Naive thymus-derived CD8-positive, alpha-beta T cell (primary cell): ENCODE measurements at regions not wholly inside any gene's neighbourhood (a gene's known extent, or its start where the extent isn't known, plus 50 kb on each side); places are given as distances from the start of the nearest gene placed in this dataset.
"Not testable (repeated sequence)": the region's sequence is repeated elsewhere in the genome, so short reads cannot be mapped to it uniquely, and the experiment has no call there.

Source experiments
- ATAC-seq, 2 donors: fragments of 150-1000 bp; cut with Tn5 transposase in 1 of 2; sonication (Bioruptor Pico), chemical (Tn5 transposase) in 1 of 2; 1 replicate in 1 of 2; 2 replicates in 1 of 2; pipeline ENCODE4 v1.10.0; 2021; ENCODE audit warnings: mild to moderate bottlenecking in 2 of 2, moderate library complexity in 2 of 2
- POLR2A ChIA-PET: fragments of 350-600 bp; sonication (Branson Sonifier 250); formaldehyde crosslinking; loops from one replicate; lab custom pipeline; 2021; ENCODE audit warnings: antibody characterized with exemption; lab: Charles Lee
- DNase-seq, 10 donors: peaks; one replicate each; pipeline versions ENCODE4 v3.0.0 to v3.0.0-alpha.2; 2020 to 2022
- H3K27ac Mint-ChIP-seq, 10 donors: one replicate each; pipeline ENCODE4 v1.8.0; 2020 to 2022; ENCODE audit warnings: mild to moderate bottlenecking in 10 of 10, mixed read lengths in 10 of 10, moderate library complexity in 4 of 10, inconsistent platforms in 1 of 10
- H3K27me3 Mint-ChIP-seq, 5 donors: one replicate each; pipeline ENCODE4 v1.8.0; 2021 to 2022; ENCODE audit warnings: mixed read lengths in 5 of 5
- H3K36me3 Mint-ChIP-seq, 3 donors: one replicate each; pipeline ENCODE4 v1.8.0; 2020 to 2022; ENCODE audit warnings: mixed read lengths in 3 of 3, mild to moderate bottlenecking in 2 of 3, inconsistent platforms in 1 of 3
- H3K4me1 Mint-ChIP-seq, 4 donors: one replicate each; pipeline ENCODE4 v1.8.0; 2021 to 2022; ENCODE audit warnings: mixed read lengths in 4 of 4
- H3K4me3 Mint-ChIP-seq, 10 donors: one replicate each; pipeline ENCODE4 v1.8.0; 2020 to 2022; ENCODE audit warnings: mild to moderate bottlenecking in 10 of 10, mixed read lengths in 10 of 10, moderate library complexity in 6 of 10, inconsistent platforms in 1 of 10
- H3K9me3 Mint-ChIP-seq, 9 donors: one replicate each; pipeline ENCODE4 v1.8.0; 2020 to 2022; ENCODE audit warnings: mixed read lengths in 9 of 9, mild to moderate bottlenecking in 3 of 9, inconsistent platforms in 1 of 9, moderate library complexity in 1 of 9

DNA sequence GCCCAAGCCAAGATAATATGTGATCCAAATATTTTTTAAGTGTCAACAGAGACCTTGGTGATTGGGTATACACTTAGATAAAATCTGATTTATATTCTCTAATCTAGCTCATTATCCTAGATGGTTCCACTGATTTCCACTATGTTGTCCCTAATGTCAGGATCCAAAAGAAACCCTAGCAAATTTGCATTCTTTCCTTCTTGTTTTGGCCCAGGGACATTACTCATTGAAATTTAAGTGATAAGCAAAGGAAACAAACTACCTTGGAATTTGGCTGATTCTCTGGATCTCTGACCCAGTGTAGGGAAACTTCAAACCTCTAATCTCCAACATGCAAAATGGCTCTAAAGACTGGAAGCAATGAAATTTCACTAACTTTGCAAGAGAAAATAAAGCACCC lies 179.8 kb upstream of the MEIS1 start:
- POLR2A ChIA-PET: no interaction called here
- Mint-ChIP-seq H3K27ac (no peak overlapping the region), H3K9me3 (peaks cover 0 to 19% (median 3%) of the 10 kb centered on the region in 9 donors), H3K4me1 (no peaks in the 10 kb centered on the region), H3K27me3 (peaks cover 0 to 2% (median 0%) of the 10 kb centered on the region in 5 donors), H3K36me3 (no peaks in the 10 kb centered on the region), H3K4me3 (no peak overlapping the region)
- ATAC-seq (no peak), DNase-seq (no peak)

DNA sequence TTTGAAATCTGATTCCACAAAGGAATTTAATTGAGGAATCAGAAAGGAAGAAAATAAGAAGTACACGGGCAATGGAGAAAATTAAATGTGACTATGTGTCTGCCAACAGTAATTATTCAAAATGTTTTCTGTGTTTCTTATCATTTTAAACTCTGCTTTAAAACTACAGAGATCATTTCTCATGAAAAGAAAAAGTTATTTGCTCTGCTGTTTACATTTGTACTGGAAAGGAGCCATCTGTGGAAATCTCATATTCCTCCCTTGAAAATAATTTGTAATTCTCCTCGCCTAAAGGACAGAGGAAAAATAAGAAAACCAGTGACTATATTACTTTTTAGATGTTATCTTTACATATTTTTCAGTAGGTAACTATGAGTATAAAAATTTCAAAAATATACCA lies 181.9 kb upstream of the MEIS1 start:
- Mint-ChIP-seq H3K9me3 (peaks cover 0 to 19% (median 2%) of the 10 kb centered on the region in 9 donors), H3K4me1 (no peaks in the 10 kb centered on the region), H3K4me3 (no peak overlapping the region), H3K27ac (no peak overlapping the region), H3K36me3 (no peaks in the 10 kb centered on the region), H3K27me3 (peaks cover 0 to 2% (median 0%) of the 10 kb centered on the region in 5 donors)
- ATAC-seq (no peak), DNase-seq (no peak)
- POLR2A ChIA-PET: no interaction called here

DNA sequence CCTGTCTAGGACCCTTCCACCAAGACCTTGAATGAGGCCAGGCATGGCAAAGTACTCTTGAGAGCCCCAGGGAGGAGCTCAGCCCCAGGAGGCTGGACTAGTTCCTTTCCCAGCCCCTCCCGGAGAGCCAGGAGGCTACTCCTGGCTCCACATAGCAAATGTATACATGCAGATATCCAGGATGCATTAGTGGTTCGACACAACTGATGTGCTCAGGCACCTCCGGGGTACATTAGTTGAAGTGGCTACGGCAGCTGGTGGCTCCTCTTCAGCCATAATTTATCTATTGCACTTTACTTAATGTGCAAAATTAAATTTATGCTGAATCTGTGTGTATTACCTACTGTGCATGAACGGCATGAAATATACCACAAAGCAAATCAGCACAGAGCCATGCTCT lies 182.8 kb upstream of the MEIS1 start:
- Mint-ChIP-seq H3K27me3 (peaks cover 0 to 8% (median 0%) of the 10 kb centered on the region in 5 donors), H3K4me3 (no peak overlapping the region), H3K9me3 (peaks cover 0 to 19% (median 3%) of the 10 kb centered on the region in 9 donors), H3K4me1 (no peaks in the 10 kb centered on the region), H3K27ac (no peak overlapping the region), H3K36me3 (no peaks in the 10 kb centered on the region)
- DNase-seq (no peak), ATAC-seq (no peak)
- POLR2A ChIA-PET: no interaction called here

DNA sequence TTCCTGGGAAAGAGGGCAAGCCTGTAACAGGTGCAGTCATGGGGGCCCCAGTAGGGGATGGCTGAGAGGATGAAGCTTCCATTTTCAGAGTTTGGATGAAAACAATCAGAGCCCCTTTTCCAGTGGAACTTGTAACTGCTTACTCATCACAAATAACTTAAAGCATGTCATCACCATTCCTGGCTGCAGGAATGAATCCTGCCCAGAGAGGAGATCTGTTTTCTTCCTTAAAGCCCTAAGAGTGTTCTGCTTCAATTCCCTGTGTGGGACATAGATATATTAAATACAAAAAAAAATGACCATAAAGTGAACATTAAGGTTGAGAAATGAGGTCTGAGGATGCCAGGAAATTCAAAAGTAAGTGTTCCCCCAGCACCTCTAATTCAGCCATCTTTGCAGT lies 183.4 kb upstream of the MEIS1 start:
- Mint-ChIP-seq H3K27me3 (peaks cover 0 to 13% (median 2%) of the 10 kb centered on the region in 5 donors), H3K36me3 (no peaks in the 10 kb centered on the region), H3K4me3 (no peak overlapping the region), H3K9me3 (peaks cover 0 to 19% (median 4%) of the 10 kb centered on the region in 9 donors), H3K27ac (no peak overlapping the region), H3K4me1 (no peaks in the 10 kb centered on the region)
- POLR2A ChIA-PET: no interaction called here
- ATAC-seq (no peak), DNase-seq (no peak)

DNA sequence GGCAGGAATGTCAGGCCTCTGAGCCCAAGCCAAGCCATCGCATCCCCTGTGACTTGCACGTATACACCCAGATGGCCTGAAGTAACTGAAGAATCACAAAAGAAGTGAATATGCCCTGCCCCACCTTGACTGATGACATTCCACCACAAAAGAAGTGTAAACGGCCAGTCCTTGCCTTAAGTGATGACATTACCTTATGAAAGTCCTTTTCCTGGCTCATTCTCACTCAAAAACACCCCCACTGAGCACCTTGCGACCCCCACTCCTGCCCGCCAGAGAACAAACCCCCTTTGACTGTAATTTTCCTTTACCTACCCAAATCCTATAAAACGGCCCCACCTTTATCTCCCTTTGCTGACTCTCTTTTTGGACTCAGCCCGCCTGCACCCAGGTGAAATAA lies 185.8 kb upstream of the MEIS1 start:
- H3K27me3 Mint-ChIP-seq: peaks cover 0 to 29% (median 0%) of the 10 kb centered on the region in 5 donors

DNA sequence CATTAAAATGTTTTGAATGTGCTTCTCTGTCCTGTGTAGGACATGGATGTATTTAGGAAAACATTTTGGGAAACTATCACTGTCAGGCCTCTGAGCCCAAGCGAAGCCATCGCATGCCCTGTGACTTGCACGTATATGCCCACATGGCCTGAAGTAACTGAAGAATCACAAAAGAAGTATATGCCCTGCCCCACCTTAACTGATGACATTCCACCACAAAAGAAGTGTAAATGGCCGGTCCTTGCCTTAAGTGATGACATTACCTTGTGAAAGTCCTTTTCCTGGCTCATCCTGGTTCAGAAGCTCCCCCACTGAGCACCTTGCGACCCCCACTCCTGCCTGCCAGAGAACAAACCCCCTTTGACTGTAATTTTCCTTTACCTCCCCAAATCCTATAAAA lies 191.1 kb upstream of the MEIS1 start:
- H3K4me3 Mint-ChIP-seq, H3K4me1 Mint-ChIP-seq, ATAC-seq, H3K36me3 Mint-ChIP-seq, DNase-seq, POLR2A ChIA-PET, H3K27ac Mint-ChIP-seq: not testable (repeated sequence)
- Mint-ChIP-seq H3K9me3 (peaks cover 0 to 32% (median 3%) of the 10 kb centered on the region in 9 donors), H3K27me3 (peaks cover 0 to 29% (median 0%) of the 10 kb centered on the region in 5 donors)

More for the DNA sequence above, 185.8 kb upstream of the MEIS1 start:
- H3K36me3 Mint-ChIP-seq, H3K4me1 Mint-ChIP-seq, ATAC-seq, H3K27ac Mint-ChIP-seq, DNase-seq, H3K4me3 Mint-ChIP-seq, POLR2A ChIA-PET: not testable (repeated sequence)
- H3K9me3 Mint-ChIP-seq: peaks cover 0 to 30% (median 7%) of the 10 kb centered on the region in 9 donors

DNA sequence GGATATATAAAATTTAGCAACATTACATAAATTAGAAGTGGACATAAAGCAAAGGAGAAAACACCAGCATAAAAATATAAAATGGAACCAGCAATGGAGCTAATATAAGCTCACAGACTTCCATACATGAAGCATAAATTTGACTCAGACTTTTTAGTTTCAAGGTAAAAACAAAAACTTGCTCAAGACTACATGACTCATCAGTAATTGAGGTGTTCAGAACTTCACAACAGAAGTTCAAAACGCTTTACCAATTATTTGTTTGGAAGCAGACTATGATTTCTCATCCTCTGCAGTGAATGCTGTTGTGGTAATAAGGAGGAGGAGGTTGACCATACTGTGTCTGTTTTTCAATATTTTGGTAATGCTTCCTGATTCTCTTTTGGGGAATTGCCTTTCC lies 192.0 kb upstream of the MEIS1 start:
- H3K4me1 Mint-ChIP-seq, ATAC-seq, DNase-seq, H3K4me3 Mint-ChIP-seq, H3K27ac Mint-ChIP-seq, H3K36me3 Mint-ChIP-seq, POLR2A ChIA-PET: not testable (repeated sequence)
- Mint-ChIP-seq H3K9me3 (peaks cover 0 to 29% (median 3%) of the 10 kb centered on the region in 9 donors), H3K27me3 (peaks cover 0 to 29% (median 0%) of the 10 kb centered on the region in 5 donors)

DNA sequence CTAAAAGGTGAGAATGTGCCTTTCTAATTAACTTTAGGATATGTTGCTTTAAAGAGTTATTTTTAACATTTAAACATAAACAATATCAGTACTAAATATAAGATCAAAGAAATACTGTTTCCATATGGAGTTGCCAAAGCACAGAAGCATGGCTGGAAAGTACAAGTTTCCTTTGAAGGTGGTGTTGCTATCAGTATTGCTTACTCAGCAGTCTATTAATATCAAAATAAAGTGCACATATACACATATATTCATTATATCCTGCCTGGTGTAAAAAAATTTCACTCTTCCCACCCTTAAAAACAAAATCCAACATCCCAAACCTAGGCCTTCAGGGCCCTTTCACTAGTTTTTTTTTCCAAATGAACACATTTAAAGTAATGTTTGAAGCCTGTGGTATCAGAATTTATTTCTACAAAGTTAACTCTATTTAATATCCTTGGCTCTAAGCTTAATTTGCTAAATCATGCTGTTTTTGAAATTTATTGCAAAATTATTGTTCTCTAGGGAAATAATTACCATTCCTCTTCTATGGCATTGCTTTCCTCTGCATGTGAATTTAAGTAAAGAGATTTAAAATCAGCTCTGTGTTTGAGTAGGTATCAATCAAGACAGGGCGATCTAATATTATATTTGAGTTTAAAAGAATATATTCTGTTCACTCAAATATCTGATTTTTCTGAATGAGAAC lies 192.7 kb upstream of the MEIS1 start:
- H3K9me3 Mint-ChIP-seq: peaks cover 0 to 22% (median 3%) of the 10 kb centered on the region in 9 donors

DNA sequence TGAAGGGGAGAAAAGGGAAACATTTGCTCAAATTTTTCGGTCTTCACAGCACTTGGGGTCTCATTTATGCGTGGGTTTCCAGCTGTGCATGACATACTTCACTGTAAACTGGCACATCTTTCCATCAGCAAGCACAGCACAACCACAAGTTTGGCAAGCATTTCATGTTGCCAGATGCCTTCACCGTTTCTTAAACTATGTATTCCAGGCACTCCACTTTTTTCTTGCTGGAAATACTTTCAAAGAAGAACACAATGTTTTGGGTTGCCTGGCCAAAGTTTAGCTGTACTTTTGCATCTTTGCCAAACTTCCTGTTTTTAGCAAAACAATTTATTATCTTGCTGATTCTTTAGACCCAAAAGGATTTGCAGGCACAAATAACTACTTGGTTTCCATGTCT lies 194.6 kb upstream of the MEIS1 start:
- no peak overlapping the region for H3K27ac Mint-ChIP-seq
- no peak overlapping the region for H3K4me3 Mint-ChIP-seq
- DNase-seq (no peak), ATAC-seq (no peak)
- POLR2A ChIA-PET: no interaction called here
- H3K27me3 Mint-ChIP-seq: peaks cover 0 to 14% (median 0%) of the 10 kb centered on the region in 5 donors
- peaks cover 0 to 14% (median 2%) of the 10 kb centered on the region in 9 donors for H3K9me3 Mint-ChIP-seq
- no peaks in the 10 kb centered on the region for H3K4me1 Mint-ChIP-seq
- no peaks in the 10 kb centered on the region for H3K36me3 Mint-ChIP-seq

More for the DNA sequence above, 192.7 kb upstream of the MEIS1 start:
- DNase-seq (no peak), ATAC-seq (no peak)
- H3K4me3 Mint-ChIP-seq: no peak overlapping the region
- no peaks in the 10 kb centered on the region for H3K36me3 Mint-ChIP-seq
- no peak overlapping the region for H3K27ac Mint-ChIP-seq
- POLR2A ChIA-PET: no interaction called here
- peaks cover 0 to 23% (median 0%) of the 10 kb centered on the region in 5 donors for H3K27me3 Mint-ChIP-seq
- no peaks in the 10 kb centered on the region for H3K4me1 Mint-ChIP-seq

DNA sequence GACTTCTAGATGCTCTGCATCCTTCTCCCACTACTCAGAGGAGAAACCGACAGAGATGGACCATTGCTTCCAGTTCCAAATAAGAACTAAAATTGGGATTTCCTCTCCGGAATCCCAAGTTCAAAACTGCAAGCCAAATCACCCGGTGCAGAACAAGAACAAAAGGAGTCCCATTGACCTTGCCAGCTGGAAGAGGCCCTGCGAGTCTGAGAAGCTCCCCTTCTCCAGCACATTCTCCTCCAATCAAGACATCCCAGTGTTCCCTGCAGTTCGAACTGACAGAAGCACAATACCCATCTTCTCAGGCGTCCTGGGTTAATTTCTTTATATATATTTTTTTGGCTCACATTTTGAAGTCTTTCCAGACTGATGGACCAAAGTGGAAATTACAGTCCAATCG lies 195.3 kb upstream of the MEIS1 start:
- no peak for DNase-seq
- Mint-ChIP-seq H3K4me3 (no peak overlapping the region), H3K36me3 (no peaks in the 10 kb centered on the region), H3K27me3 (peaks cover 0 to 8% (median 0%) of the 10 kb centered on the region in 5 donors), H3K27ac (no peak overlapping the region), H3K4me1 (no peaks in the 10 kb centered on the region), H3K9me3 (peaks cover 0 to 7% (median 0%) of the 10 kb centered on the region in 9 donors)
- POLR2A ChIA-PET: no interaction called here
- no peak for ATAC-seq

DNA sequence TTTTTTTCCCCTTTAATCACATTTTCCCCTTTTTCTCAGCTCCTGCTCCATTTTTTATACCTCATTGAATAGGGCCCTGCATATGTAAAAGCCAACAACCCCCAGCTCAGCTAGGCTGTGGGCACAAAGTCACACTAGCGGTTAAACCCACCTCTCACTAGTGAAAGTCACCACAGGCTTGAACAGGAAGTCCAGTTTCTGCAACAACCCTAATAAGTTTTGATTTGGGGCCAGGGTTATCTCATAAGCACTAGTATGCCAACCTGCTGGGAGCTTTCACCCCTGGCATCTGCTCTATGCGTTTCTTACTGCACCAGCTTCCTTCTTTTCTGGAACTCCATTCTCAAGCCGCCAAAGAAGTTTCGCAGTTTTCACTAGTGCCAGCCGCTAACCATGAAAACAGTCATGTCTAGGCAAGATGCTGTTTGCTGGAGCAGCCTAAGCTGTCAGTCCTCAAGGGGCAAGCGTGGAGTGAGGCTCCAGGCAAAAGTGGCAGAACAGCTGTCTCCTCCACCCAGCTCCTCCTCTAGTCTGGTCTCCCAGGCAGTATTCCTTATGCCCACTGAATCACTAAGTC lies 197.0 kb upstream of the MEIS1 start:
- DNase-seq (no peak), ATAC-seq (no peak)
- Mint-ChIP-seq H3K9me3 (peaks cover 0 to 6% (median 0%) of the 10 kb centered on the region in 9 donors), H3K4me1 (no peaks in the 10 kb centered on the region), H3K27ac (no peak overlapping the region), H3K27me3 (peaks cover 0 to 2% (median 0%) of the 10 kb centered on the region in 5 donors), H3K4me3 (no peak overlapping the region), H3K36me3 (no peaks in the 10 kb centered on the region)
- POLR2A ChIA-PET: no interaction called here

DNA sequence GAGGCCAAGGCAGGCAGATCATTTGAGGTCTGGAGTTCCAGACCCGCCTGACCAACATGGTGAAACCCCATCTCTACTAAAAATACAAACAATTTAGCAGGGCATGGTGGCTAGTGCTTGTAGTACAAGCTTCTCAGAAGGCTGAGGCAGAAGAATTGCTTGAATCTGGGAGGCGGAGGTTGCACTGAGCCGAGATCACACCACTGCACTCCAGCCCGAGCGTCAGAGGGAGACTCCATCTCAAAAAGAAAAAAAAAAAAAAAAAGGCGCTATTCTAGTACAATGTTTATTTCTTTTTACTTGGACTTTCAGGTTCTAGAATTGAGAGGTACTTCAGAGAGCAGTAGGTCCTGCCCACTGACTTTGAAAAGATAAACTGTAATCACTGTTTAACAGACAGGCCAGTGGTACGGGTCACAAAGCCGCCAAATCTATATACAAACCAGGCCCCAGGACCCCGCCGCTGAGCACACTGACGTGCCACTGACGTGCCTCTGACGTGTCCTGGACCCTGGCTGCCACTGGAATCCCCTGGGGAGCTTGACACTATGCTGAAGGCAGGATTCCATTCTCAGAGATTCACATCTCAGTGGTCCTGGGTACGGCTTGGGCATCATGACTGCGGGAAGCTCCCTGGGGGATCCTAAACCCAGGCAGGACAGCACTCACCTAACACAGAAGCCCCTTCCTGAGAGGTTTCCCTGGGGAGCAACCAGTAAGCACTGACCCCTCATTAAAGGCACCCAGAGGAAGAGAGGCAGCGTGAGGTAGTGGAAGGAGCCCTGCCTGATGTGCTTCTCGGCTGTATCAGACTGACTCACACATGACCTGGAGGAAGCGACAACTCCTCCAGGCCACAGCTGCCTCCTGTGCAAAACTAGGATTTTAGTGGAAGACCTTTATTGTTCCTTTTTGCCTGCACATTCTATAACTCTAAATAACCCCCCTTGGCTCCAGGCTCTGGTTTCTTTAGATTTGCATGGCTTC lies 197.8 kb upstream of the MEIS1 start:
- Mint-ChIP-seq H3K9me3 (peaks cover 0 to 14% (median 0%) of the 10 kb centered on the region in 9 donors), H3K27me3 (peaks cover 0 to 2% (median 0%) of the 10 kb centered on the region in 5 donors), H3K36me3 (no peaks in the 10 kb centered on the region), H3K4me3 (no peak overlapping the region), H3K27ac (no peak overlapping the region), H3K4me1 (no peaks in the 10 kb centered on the region)
- DNase-seq (no peak), ATAC-seq (no peak)
- POLR2A ChIA-PET: no interaction called here
